HCT116 (cell line): ENCODE measurements at regions not wholly inside any gene's neighbourhood (a gene's known extent, or its start where the extent isn't known, plus 50 kb on each side); places are given as distances from the start of the nearest gene placed in this dataset.

Source experiments
- JUND ChIP-seq: IDR thresholded peaks from 2 replicates; pipeline ENCODE4 v1.6.1; 2012
- SP1 ChIP-seq: IDR thresholded peaks from 2 replicates; pipeline ENCODE4 v1.6.1; 2012; ENCODE audit warnings: low read depth
- TF ChIP-seq, protein P1 (sequence below), 3 experiments: fragments of 200-600 bp in 1 of 3; sonication (generic) in 1 of 3; IDR thresholded peaks in 2 of 3; conservative IDR thresholded peaks in 1 of 3; 2 replicates each; pipeline ENCODE4 v1.5.1; 2012 to 2017; ENCODE audit warnings: low read depth in 2 of 3, low read length in 2 of 3, antibody characterized with exemption in 1 of 3, borderline replicate concordance in 1 of 3, control low read depth in 1 of 3, mild to moderate bottlenecking in 1 of 3, mixed read lengths in 1 of 3, mixed run types in 1 of 3, moderate library complexity in 1 of 3; ENCODE audit not compliant: insufficient read depth in 1 of 3

DNA sequence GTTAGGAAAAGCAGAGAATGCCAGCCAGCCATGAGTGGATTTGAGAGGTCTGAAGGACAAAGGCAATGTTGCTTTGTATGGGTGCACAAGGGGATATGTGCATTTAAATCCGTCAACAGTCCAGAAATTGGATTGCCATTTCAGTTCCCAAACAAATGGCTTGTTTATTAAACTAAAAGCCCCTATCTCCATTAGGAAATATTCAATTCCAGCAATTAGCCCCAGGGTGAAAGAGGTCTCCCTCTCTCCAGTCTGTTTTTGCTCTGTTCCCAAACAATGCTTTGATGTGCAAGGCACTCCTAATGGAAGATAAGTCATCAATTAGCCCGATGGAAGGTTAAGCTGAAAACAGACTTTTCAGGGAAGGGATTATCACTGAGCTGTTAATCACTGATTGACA, 101.3 kb downstream of the C9orf152 start:
- TF ChIP-seq, protein P1, sequence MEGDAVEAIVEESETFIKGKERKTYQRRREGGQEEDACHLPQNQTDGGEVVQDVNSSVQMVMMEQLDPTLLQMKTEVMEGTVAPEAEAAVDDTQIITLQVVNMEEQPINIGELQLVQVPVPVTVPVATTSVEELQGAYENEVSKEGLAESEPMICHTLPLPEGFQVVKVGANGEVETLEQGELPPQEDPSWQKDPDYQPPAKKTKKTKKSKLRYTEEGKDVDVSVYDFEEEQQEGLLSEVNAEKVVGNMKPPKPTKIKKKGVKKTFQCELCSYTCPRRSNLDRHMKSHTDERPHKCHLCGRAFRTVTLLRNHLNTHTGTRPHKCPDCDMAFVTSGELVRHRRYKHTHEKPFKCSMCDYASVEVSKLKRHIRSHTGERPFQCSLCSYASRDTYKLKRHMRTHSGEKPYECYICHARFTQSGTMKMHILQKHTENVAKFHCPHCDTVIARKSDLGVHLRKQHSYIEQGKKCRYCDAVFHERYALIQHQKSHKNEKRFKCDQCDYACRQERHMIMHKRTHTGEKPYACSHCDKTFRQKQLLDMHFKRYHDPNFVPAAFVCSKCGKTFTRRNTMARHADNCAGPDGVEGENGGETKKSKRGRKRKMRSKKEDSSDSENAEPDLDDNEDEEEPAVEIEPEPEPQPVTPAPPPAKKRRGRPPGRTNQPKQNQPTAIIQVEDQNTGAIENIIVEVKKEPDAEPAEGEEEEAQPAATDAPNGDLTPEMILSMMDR (IDR thresholded peaks at IDR 0.05 in 2 of 3, conservative IDR thresholded peaks at IDR 0.05 in 1 of 3; ENCODE audit: borderline replicate concordance in 1 of 3, insufficient read depth in 1 of 3, low read depth in 2 of 3, low read length in 2 of 3): no peak
- no peak for TF ChIP-seq SP1
- no peak for TF ChIP-seq JUND
